Stimulated activated CD4-positive, alpha-beta T cell treated with anti-CD3 and anti-CD28 coated beads, Interleukin-1b, Interleukin-23, amount 100 ng/mL, for 4 hours (primary cell): ENCODE measurements at regions not wholly inside any gene's neighbourhood (a gene's known extent, or its start where the extent isn't known, plus 50 kb on each side); places are given as distances from the start of the nearest gene placed in this dataset.

Experiments used
- DNase-seq, 2 donors: peaks; one replicate each; pipeline ENCODE4 v3.0.0-alpha.2; 2020; ENCODE audit warnings: low read depth in 2 of 2

DNA sequence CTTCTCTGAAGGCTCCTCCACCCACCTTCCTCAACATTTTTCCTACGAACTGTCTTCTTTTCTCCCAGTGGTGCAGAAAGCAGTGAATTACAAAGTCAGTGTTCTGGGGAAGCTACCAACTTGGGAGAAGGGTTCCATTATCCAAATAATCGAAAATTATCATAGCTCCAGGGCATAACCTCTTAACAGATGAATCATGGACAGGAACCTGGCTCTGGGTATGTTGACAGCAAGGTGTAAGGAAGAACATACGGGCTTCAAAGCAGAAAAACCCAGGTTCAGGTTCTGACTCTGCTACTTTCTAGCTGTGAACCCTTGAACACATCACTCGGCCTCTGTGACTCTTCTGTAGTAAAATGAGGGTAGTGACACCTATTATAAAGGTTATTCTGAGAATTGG lies 351.3 kb downstream of the ENC1 start:
- DNase-seq = no peak

DNA sequence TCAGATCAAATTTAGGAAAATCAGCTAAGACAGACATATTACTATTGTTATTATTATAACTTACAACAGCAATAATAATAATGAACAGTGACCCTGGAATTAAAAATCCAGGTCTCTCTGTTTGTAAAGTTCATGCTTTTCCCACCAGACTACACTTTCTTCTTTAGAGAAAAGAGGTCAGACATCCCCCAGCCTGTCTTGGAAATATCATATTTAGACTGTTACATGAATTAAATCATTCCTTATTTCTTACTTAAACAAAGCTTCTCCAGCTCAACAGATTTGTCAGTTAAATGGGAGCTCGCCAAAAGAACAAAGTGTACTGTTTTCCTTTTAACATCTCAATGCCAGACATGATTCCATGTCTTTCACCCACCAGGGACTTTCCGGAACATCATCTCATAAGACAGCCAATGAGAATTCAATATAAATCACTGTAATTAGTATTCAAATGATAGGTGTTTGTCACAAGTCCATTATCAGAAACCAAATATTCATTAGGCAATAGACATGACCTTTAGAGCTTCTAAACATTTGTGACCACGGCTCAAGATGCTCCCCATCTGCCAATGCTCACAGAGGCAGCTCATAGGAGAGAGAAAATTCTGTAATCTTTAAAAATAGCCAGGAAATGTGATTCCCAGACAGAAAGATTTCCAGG lies 351.9 kb downstream of the ENC1 start:
- no peak for DNase-seq

DNA sequence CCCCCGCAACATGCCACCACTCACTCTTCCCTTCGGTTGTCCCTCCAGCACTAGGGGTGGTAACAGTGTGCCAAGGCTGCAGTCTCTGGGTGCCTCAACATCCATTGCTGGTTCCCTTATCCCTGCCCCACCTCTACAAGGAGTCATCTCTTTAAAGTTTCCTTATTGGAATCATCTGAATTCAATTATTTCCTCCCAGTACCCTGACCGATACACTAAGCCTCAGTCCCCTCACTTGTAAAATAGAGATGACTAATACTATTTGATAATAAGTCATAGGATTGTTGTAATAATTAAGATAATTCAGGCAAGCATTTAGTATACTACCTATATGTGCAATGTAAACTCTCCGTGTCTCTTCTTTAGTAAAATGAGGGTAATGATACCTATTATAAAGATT lies 352.5 kb downstream of the ENC1 start:
- DNase-seq = no peak

DNA sequence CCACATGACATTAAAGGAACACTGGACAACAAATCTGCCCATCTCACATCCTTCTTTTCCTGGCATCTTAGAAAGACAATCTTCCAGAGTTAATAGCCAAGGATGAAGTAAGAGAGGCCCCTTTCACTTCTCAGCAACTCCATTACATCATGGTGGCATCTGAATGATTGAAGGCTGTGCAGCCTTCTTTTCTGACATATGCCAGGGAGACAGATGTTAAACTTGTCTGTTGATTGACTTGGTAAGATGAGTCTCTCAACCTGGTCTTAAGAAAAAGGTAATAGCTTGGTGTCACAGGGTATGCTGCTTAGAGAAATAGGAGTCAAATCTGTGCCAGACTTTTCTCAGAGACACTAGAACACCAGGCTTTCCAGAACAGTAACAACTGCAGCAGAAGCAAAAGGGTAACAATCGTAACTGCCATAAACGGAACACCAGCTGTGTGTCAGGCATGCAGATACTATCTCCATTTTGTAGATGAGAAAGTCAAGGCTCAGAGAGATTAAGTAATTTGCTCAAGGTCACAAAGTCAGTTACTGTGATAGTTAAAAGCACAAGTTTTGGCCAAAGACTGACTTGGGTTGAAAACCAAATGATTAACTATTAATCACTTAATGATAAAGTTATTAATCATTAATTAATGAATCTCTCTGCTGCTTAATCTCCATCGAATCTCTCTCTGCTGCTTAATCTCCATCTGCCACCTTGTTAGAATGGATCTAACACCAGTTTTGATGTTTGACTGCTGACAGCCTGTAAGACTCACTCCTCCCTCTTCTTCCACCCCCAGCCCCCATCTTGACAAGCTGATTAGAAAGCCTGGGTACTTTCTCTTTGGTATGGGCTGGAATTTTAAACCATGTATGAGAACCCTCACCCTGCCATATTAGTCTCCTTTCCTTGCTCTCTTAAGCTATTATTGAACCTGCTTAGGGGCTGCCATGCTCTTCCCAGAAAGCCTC lies 353.5 kb downstream of the ENC1 start:
- DNase-seq = no peak

DNA sequence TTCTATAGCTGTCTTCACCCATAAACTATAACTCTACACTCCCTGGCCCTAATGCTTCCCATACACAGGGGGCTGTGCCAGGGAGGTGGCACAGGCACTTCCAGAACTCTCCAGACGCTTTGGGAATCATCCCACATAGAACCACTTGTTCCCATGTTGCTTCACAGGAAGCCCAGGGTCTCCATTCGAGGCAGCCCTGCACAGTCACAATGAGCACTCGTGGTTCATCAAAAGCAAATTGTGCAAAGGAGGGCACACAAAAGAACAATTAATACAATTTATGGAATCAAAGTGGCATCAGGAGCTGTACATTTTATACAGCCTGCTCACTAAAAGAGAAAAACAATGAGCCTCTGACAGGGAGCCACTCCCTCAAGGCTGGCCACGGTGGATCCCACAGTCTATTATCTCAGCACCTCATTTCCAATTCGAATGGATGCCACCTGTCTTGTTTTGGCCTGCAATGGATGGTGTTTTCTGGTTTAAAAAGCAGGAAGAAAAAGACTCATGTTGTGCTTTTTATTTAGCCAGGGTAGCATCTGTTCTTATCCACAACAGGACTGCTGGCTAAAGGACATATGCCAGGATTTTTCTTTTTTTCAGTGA lies 354.8 kb downstream of the ENC1 start:
- DNase-seq = no peak

DNA sequence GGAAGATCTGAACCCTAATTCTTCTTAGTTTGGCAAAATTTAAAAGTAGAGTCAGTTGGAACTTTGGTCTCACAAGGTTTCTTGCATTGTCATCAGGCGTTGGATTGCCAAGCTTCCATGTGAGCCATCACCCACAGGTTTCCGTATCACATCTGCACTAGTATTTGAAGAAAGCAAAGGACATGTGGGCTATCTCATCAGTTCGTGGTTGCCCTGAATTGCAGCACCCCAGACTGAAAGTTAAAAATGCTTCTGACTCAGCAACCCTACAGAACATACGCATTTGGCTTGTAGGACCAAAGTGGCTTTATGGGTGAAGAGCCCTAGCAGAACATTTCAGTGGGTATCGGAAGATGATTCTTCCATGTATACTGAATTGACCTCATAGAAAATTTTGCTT lies 358.0 kb downstream of the ENC1 start:
- no peak for DNase-seq

DNA sequence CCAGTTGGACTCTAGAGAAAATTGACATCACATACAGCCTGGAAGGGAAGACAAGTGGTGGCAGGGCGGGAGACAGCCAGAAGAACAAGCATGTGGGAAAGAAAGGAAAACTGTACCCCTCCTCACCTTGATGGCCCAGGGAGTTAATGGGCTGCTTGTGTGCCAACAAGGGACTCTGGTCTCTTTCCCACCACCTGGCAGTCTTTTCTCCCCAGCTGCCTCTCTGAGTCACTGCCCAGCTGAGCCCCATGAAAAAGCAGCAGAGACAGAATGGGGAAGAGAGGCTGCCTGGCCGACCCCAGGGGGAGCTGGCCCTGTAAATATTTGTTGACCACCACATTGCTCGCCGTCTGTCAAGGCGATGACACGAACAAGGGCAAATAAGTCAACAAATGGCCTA lies 359.4 kb downstream of the ENC1 start:
- DNase-seq = no peak

DNA sequence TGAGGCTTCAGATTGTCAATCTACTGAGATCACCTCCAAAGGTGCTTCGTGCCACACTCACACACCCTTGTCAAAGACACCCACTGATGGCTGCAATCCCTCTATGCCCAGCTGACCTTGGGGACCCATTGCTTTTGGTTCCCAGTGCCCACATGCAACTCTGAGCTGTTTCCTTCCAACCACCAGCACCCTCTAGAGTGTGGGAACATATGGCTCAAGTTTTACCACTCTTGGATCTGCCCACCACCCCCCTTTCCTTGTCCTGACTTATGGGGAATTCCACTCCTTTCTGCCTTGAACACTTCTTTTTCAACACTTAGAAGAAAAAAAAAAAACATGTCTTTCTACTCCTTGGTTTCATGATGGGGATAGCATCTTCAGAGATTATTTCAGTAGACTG lies 360.2 kb downstream of the ENC1 start:
- no peak for DNase-seq

DNA sequence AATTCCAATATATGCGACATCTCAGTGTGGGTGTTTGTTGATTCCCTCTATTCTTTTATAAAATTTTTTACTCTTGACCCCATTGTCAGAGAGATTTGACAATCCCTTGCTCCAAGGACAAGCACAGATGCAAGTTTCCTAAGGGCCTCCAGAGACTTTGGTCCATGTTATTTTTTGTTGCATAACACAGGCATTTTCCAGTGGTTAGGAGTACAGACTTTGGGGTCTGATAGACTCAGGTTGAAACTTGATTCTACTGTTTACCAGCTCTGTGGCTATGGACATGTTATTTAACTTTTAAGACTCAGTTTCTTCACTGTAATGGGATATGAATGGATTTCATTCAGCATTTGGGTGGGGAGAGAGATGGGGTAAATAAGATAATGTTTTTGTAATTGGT lies 361.3 kb downstream of the ENC1 start:
- DNase-seq = no peak

DNA sequence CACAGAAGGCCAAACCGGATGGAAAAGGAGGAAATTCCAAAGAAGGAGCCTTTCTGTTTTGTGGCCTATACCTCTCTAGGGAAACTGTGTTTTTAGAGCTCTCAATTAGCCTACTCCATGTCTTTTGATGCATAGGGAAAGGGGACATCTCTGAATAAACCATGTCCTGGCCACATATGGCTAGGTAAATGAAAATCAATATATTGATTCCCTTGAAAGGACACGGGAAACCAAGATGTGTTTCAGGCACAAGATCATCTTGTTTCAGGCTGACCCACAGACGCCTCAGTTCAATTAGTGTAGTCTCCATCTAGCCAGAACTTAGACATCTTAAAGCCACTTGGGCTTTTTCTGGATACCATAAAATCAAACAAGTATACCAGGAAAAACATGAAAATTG lies 363.1 kb downstream of the ENC1 start:
- no peak for DNase-seq

DNA sequence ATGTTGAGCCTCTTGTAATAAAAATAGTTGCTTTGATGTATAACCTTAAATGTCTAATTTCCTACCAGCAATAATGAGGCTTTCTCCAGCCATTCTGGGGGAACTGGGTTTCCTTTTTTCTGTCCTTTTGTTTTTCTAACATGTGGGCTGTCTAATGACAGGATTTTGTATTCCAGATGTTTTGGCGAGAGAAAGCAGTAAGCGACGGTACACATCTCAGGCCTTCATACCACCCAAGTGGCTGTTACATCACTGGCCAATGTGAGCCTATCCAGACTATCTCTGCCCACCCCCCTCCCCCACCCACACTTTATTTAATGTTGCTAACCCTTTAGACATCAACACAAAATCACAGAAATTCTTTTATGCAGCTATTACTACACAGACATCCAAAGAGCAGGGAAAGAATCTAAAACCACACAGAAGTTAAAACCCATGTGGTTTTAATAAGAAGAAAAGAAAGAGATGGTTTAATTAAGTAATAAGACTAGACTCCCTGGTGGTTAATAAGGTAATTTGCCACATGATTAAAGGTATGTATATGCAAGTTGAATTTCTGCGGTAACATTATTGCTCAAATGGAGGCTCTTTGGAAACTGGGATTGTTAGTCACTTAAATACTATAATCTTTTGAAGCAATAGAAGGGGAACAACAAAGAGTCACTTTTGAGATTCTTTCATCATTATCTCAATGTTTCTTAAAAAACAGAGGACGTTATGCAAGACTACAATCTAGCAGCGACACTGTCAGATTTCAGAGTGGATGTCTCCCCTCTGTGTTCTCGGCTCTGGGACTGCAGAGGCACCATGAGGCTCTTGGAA lies 365.1 kb downstream of the ENC1 start:
- DNase-seq = no peak

DNA sequence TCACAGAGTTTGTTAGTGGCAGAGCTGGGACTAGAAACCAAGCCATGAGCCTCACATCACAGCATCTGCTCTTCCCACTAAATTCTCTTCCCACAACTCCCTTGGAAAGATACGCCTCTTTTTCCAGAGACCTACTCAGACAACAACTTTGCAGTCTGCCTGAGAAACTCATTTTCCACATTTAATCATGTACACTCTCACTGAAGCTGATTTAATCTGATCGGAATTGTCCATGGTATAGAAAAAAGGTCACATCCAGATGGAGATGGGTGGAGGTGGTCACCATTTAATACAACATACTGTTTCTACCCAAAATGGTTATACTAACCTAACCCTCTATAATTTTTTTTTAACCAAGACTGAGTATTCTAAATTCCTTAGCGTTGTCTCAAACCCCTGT lies 366.2 kb downstream of the ENC1 start:
- no peak for DNase-seq

DNA sequence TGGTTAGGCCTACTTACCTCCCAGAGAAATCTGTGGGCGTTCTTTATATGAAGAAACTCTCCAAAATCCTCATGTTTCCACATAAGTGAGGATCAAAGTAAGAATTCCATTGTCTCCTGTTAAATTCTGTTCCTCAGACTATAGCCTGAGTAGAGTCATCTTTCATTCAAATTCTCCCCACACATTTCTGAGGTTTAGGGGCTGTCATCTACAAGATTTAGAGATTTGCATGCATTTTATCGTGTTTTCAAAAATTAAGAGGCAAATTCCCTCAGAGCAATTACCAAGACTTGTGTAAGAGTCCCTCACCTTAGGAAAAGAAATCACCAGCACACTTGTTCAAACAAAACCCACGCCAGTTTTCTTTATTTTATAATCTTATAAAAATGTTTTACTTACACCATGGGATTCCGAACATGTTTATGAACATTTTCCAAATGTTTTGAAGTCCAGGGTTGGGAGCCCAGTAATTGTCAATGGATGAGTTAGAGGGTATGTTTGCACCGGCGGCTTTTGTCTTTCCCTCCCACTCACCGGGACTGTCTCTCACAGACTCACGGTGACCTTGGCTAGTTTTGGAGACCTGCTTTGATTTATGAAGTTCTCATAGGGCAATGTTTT lies 367.6 kb downstream of the ENC1 start:
- DNase-seq = no peak

DNA sequence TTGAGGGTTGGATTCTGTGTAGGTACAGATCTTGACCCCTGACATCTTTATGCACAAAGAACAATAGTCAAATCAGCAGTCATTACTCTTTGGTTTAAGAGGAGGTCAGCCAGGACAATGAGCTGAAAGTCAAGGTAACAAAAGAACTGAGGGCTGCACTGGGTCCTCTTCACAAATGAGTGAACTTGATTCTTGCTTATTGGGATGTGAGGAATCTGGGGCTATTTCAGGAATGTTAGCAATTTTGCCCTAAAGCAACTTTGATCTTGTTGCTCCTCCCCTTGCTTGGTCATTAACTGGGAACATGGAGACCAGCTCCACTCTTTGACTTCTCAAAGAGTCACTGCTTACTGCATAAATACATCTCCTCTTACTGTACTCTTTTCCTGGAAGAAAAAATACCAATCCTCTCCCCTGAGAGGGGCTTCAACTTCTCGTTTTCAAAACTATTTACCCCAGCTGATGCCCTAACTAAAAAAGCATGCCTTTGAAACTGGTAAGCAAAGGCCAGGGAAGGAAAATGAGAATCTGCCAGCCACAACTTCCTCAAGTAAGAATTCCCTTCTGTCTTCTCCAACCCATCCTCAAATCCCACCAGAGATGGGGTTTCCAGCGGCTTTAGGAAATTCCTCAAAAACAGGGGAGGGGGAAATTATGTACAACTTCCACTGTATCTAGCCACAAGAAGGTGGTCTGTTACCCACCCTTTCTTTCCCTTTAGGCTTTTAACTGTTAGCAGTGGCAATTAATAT lies 368.3 kb downstream of the ENC1 start:
- DNase-seq = no peak

DNA sequence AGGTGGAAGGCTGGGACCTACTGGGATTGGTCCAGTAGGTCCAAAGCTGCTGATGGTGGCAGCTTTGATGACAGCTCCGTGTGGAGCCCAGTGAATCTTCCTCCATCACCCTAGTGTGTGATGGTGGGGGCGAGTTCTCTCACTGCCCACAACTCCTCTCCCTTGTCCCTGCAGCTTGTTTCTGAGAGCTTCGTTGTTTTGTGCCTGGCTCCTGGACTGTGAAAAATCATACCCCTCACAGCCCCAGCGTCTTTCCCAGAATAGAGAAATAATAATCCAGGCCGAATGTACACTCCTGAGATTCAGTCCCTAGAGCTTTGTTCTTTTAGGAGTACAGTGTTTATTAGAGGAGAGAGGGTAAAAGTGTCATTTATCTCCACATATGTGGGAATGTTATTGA lies 372.2 kb downstream of the ENC1 start:
- DNase-seq = no peak

DNA sequence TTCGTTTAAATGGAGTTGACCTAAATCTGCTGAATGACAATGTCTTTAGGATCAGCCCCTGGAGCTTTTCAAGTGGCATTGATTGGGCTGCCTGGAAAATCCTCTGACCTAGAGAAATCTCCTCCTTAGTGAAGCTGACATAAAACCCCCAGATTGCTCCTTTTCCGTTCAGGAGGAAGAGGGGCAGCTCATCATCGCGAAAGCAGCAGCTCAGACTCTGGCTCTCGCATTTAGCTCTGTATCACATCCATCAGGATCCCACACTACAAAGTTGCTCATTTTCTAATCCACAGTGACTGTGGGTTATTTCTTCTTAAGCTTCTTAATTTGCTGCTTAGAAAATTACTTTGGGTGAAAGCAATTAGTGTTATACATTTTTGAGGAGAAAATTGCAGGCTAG lies 373.7 kb downstream of the ENC1 start:
- no peak for DNase-seq

DNA sequence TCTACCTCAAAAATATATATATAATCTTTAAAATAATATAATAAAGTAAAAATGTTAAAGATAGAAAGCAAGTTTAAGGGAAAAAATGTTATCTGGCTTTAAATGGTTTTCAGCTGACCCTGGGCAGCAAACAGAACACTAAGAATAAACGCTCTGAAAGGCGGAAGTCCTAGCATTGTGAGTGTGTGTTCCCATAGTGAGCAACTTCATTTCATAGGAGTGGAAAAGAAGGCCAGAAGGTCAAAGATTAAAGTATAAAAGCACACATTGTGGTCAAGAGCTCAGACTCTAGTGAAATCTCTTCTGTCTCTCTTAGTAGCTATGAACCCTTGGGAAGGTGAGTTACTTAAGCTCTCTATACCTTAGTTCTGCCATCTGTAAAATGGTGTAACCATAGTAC lies 374.4 kb downstream of the ENC1 start:
- no peak for DNase-seq

DNA sequence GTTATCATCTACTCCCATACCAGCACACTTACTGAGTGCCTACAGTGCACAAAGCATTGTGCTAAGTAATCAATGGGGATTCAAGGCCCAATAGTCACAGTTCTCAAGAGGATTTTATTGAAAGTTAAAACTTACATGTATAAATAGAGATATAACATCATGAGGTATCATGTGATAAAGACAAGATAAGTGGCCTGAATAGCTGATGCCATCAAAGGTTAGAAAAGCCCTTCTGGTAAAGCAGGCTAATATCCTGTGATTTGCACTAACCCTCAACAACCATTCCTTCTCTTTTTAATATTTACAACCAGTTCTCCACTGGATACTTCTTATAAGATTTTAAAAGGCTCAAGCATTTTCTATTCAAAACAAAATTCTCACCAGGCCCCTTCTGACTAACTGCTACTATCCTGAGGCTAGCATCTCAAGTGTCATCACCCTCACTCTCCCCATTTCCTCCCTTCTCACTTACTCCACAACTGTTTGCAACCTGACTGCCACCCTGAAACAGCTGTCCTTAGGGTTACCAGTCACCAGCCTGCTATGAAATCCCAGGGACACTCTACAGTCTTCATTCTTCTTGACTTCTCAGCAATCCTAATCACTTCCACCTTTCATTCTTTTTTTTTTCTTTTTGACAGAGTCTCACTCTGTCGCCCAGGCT lies 377.9 kb downstream of the ENC1 start:
- no peak for DNase-seq

DNA sequence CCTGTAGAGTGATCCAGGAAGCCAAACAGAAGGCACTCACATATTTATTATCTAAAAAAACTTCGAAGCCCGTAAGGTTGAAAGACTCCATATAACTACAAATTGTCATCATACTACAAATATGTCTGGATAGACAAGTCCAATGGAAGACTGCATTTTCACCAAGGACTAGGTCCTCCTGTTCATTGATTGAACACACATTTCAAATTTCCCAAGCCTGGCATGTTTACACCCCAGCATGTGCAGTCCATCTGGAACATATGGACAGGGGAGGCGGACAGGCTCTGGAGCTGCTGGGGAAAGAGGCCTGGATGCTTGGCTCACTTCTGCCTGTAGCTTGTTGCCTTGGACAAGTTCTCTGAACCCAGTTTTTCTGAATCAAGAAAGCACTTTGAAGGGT lies 378.7 kb downstream of the ENC1 start:
- DNase-seq = no peak

DNA sequence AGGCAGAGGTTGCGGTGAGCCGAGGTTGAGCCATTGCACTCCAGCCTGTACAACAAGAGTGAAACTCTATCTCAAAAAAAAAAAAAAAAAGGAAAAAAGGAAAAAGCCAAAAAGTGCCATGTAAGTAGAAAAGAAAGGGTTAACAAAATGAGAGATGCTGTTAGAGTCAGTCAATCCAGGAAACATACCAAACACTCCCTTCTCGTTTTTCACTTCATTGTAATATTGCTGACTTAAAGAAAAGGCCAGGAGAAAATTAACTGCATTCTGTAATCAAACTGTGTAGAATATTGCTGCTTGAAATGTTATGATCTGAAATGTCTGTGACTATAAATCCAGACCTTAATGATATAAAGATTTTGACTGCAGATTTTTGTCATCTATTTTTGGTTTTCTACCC lies 379.1 kb downstream of the ENC1 start:
- no peak for DNase-seq
